ENCODE measurements at regions not wholly inside any gene's neighbourhood (a gene's known extent, or its start where the extent isn't known, plus 50 kb on each side); places are given as distances from the start of the nearest gene placed in this dataset.

GRCh38 chr7:131046246-131046645, 281.4 kb upstream of the MKLN1 start:
- TF ChIP-seq POLR2A (IDR thresholded peaks at IDR 0.05) (no peak), CTCF (IDR thresholded peaks at IDR 0.05) (no peak)
